Testis (tissue), 2 donors: ENCODE measurements at regions not wholly inside any gene's neighbourhood (a gene's known extent, or its start where the extent isn't known, plus 50 kb on each side); places are given as distances from the start of the nearest gene placed in this dataset.

ENCODE experiments used
- POLR2A ChIP-seq: fragments of 450-650 bp; IDR thresholded peaks from one replicate; pipeline ENCODE4 v1.6.1; 2017; ENCODE audit warnings: antibody characterized with exemption, mild to moderate bottlenecking, moderate library complexity
- TF ChIP-seq, protein P1 (sequence below), 3 experiments: fragments of 450-650 bp in 2 of 3; fragments of 200-600 bp in 1 of 3; sonication (generic) in 1 of 3; IDR thresholded peaks; one replicate each; pipeline ENCODE4 v1.5.1; 2016 to 2019; ENCODE audit warnings: antibody characterized with exemption in 3 of 3, mild to moderate bottlenecking in 2 of 3, moderate library complexity in 1 of 3

- TF ChIP-seq, protein P1, sequence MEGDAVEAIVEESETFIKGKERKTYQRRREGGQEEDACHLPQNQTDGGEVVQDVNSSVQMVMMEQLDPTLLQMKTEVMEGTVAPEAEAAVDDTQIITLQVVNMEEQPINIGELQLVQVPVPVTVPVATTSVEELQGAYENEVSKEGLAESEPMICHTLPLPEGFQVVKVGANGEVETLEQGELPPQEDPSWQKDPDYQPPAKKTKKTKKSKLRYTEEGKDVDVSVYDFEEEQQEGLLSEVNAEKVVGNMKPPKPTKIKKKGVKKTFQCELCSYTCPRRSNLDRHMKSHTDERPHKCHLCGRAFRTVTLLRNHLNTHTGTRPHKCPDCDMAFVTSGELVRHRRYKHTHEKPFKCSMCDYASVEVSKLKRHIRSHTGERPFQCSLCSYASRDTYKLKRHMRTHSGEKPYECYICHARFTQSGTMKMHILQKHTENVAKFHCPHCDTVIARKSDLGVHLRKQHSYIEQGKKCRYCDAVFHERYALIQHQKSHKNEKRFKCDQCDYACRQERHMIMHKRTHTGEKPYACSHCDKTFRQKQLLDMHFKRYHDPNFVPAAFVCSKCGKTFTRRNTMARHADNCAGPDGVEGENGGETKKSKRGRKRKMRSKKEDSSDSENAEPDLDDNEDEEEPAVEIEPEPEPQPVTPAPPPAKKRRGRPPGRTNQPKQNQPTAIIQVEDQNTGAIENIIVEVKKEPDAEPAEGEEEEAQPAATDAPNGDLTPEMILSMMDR (IDR thresholded peaks at IDR 0.05) = no peak
- TF ChIP-seq POLR2A = no peak
These were observed 1324.6 kb downstream of the LRFN5 start for GRCh38 chr14:42931308-42931707.
